ENCODE measurements at regions not wholly inside any gene's neighbourhood (a gene's known extent, or its start where the extent isn't known, plus 50 kb on each side); places are given as distances from the start of the nearest gene placed in this dataset.

- Histone ChIP-seq H3K27ac (ENCODE audit: low read depth, low read length) (no peak overlapping the region), H3K4me1 (ENCODE audit: control insufficient read depth, insufficient read depth, low read length) (no peaks in the 10 kb centered on the region), H3K36me3 (ENCODE audit: control insufficient read depth, insufficient read depth, low read length) (no peaks in the 10 kb centered on the region), H3K9me3 (ENCODE audit: control insufficient read depth, low read length) (no peaks in the 10 kb centered on the region), H3K27me3 (ENCODE audit: control insufficient read depth, insufficient read depth, low read length, poor library complexity, severe bottlenecking) (peaks cover 7% of the 10 kb centered on the region), H3K4me3 (ENCODE audit: low read length) (no peak overlapping the region), H3K9ac (ENCODE audit: extremely low read depth, low read length, poor library complexity, severe bottlenecking) (no peak overlapping the region)
- Mint-ChIP-seq H3K27me3 (ENCODE audit: insufficient read depth) (peaks cover 46% of the 10 kb centered on the region), H3K4me3 (no peak overlapping the region), H3K4me1 (no peaks in the 10 kb centered on the region), H3K36me3 (ENCODE audit: low read depth) (no peaks in the 10 kb centered on the region), H3K27ac (no peak overlapping the region), H3K9me3 (no peaks in the 10 kb centered on the region)
- TF ChIP-seq CTCF (conservative IDR thresholded peaks at IDR 0.05), result no peak
- no peak for DNase-seq
- WGBS, 2 experiments (ENCODE audit: insufficient coverage in 1 of 2, insufficient read length in 1 of 2), result 90 to 95% methylated on average over 6 of the region's 6 CpGs
These were observed 162.2 kb downstream of the BCL11A start for GRCh38 chr2:60391230-60391629.

- Mint-ChIP-seq H3K27ac (no peak overlapping the region), H3K4me3 (no peak overlapping the region), H3K36me3 (ENCODE audit: low read depth) (no peaks in the 10 kb centered on the region), H3K9me3 (no peaks in the 10 kb centered on the region), H3K27me3 (ENCODE audit: insufficient read depth) (peaks cover 61% of the 10 kb centered on the region), H3K4me1 (peaks cover 7% of the 10 kb centered on the region)
- H3K4me3 ChIP-seq (ENCODE audit: low read length), result no peak overlapping the region
- no peak overlapping the region for H3K9ac ChIP-seq (ENCODE audit: extremely low read depth, low read length, poor library complexity, severe bottlenecking)
- no peaks in the 10 kb centered on the region for H3K36me3 ChIP-seq (ENCODE audit: control insufficient read depth, insufficient read depth, low read length)
- WGBS, 2 experiments (ENCODE audit: insufficient coverage in 1 of 2, insufficient read length in 1 of 2), result 89% methylated on average over 2 of the region's 2 CpGs; no CpG with 5 or more reads in 1 of the 2 experiments
- no peak overlapping the region for H3K27ac ChIP-seq (ENCODE audit: low read depth, low read length)
- H3K9me3 ChIP-seq (ENCODE audit: control insufficient read depth, low read length), result no peaks in the 10 kb centered on the region
- no peak for TF ChIP-seq CTCF (conservative IDR thresholded peaks at IDR 0.05)
- no peak for DNase-seq
- no peaks in the 10 kb centered on the region for H3K4me1 ChIP-seq (ENCODE audit: control insufficient read depth, insufficient read depth, low read length)
- H3K27me3 ChIP-seq (ENCODE audit: control insufficient read depth, insufficient read depth, low read length, poor library complexity, severe bottlenecking), result peaks cover 31% of the 10 kb centered on the region
These were observed 167.0 kb downstream of the BCL11A start for GRCh38 chr2:60386436-60386835.

- Mint-ChIP-seq H3K4me3 (no peak overlapping the region), H3K27me3 (ENCODE audit: insufficient read depth) (peaks cover 60% of the 10 kb centered on the region), H3K27ac (no peak overlapping the region), H3K36me3 (ENCODE audit: low read depth) (no peaks in the 10 kb centered on the region), H3K4me1 (peaks cover 7% of the 10 kb centered on the region), H3K9me3 (no peaks in the 10 kb centered on the region)
- no peaks in the 10 kb centered on the region for H3K9me3 ChIP-seq (ENCODE audit: control insufficient read depth, low read length)
- no peaks in the 10 kb centered on the region for H3K36me3 ChIP-seq (ENCODE audit: control insufficient read depth, insufficient read depth, low read length)
- peaks cover 39% of the 10 kb centered on the region for H3K27me3 ChIP-seq (ENCODE audit: control insufficient read depth, insufficient read depth, low read length, poor library complexity, severe bottlenecking)
- no peak overlapping the region for H3K9ac ChIP-seq (ENCODE audit: extremely low read depth, low read length, poor library complexity, severe bottlenecking)
- 94 to 100% methylated on average over 4 to 5 of the region's 5 CpGs for WGBS, 2 experiments (ENCODE audit: insufficient coverage in 1 of 2, insufficient read length in 1 of 2)
- no peak for TF ChIP-seq CTCF (conservative IDR thresholded peaks at IDR 0.05)
- peaks cover 2% of the 10 kb centered on the region for H3K4me1 ChIP-seq (ENCODE audit: control insufficient read depth, insufficient read depth, low read length)
- no peak for DNase-seq
- H3K27ac ChIP-seq (ENCODE audit: low read depth, low read length), result no peak overlapping the region
- no peak overlapping the region for H3K4me3 ChIP-seq (ENCODE audit: low read length)
These were observed 167.8 kb downstream of the BCL11A start for GRCh38 chr2:60385648-60386047.

Data from endodermal cell (in vitro differentiated cells).